GM19043 (cell line): ENCODE measurements at regions not wholly inside any gene's neighbourhood (a gene's known extent, or its start where the extent isn't known, plus 50 kb on each side); places are given as distances from the start of the nearest gene placed in this dataset.

Experiments
- ATAC-seq: cut with Tn5 transposase; IDR thresholded peaks from one replicate; pipeline ENCODE4 v1.9.1; 2021; ENCODE audit warnings: low read depth; ENCODE audit not compliant: unreplicated experiment

DNA sequence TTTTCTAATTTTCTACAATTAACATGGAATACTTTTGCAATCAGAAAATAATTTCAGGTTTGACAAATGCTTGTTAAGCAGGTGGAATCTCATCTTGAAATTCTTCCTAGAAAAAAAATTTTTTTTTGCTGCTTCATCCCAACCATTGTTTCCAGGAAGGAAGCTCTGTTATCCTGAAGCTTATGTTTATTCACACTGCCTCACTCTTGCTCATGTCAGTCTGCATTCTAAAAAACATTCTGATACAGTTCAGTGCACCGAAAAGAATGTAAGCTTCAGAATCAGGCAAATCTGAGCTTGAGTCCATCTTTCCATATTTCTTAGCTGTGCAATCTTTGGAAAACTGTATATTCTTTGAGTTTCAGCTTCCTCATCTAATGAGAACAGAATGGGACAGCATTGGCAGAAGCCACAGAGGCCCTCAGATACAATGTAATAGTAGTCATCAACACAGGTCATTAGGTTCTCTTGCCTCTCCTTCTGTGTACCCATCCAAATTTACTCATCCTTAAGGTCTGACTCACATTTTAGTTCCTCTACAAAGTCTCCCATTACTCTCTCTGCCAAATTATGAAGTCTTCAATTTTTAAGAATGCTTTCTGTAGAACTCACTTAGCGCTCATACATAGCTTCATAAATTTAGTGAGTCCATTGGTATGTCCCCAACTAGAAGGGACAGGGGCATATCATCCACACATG, 881.8 kb upstream of the NR2F2 start:
- ATAC-seq = no peak

DNA sequence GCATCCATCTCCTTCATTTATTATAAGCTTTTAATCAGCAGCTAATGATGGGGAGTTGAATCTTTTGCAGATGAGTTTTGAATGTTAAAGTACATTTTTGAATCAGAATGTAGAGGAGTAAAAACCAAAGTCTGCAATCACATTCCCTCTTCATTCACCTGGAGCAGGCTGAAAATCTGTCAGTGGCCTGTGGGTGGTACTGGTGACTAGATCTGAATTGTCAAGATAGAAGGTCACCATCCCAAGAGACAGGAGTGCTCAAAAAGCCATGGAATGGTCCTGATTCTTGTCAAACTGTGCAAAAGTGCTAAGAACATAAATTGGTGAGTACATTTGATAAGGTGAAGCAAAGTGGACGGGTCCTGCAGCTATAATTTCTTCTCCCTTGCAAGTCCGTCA, 881.3 kb upstream of the NR2F2 start:
- no peak for ATAC-seq

DNA sequence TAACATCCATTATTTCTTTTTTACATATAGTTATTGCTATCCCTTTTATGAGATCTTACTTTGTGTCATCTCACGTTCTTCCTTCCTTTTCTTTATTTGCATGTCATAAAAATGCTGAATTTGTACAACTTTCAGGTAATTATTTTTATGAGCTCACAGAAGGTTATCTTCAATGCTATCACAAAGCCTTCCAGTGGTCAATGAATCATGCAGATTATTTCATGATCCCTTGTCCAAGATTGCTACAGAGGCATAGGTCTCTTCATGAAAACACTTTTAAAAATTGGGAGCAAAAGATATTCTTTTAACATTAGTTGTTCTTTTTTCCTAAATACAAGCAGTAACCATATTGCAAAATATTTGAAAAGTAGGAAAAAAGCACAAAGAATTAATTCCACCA, 880.1 kb upstream of the NR2F2 start:
- ATAC-seq = no peak

DNA sequence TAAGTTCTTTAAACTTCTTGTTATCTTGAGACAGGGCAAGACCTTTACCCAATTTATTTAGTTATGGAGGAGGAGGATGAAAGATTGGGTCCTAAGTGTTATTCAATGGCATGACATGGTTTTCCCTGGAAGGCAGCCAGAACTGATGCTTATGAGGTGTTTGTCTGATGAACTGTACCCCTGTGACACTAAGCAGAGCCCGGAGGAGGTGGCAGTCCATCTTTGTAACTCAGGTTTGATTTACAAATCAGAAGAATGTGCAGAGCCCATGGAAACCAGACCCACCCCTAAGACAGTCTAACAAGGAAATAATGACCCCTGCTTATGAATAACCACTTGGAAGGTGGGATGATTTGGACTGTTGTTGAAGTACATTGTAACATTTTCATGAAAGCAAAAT, 878.6 kb upstream of the NR2F2 start:
- ATAC-seq = no peak

DNA sequence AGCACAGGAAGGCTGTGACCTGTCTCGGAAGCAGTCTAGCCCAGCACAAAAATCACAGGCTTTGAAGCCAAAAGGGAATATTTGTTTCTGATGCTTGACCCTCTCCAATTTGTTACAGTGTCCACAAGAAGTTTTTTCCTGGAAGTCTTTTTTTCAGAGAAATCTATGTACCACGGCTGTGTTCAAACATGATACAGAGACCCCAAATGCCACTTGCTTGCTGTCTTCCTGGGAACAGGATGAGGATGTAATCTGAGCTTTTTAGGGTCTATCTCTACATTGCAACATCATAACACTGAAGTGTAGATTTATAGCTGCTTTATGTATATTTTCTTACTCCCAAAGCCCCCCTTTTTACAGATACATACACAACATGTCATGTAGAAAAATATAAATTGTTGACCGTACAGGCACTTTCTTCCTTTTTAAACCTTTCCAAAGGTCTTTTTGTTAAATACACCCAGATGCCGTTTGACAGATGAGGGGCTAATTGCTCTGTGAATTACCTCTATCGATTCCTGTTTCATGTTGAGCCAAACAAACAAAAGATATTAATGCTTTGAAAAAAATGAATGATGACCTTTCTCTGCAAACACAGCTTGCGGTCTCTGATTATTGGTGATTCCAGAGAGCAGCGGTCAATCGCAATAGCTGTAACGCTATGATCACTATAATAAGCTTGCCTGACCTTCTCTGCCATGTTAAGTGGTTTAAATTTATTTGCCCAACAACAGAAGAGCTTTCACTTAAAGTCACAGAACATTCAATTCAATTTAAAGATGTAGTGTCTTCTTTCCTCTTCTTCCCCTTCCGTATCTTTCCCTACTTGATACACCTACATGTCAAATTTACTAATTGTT, 875.9 kb upstream of the NR2F2 start:
- no peak for ATAC-seq

DNA sequence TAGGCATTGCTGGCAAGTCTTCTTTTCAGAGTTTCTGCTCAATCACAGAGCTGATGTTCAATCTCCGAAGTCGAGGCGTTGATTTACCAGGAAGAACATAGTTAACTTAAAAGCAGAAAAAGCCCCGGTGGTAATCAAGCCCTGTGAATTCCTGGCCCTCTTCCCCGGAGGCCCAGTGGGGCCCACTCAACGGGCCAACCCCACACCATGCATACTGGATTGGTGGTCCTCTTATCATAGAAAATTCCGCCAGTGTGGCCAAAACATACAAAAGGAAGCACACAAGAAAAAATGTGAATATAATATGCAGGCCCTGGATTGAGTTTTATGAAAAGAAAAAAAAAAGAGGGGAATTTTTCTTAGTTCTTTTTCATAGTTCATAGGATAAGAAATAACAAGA, 873.0 kb upstream of the NR2F2 start:
- no peak for ATAC-seq

DNA sequence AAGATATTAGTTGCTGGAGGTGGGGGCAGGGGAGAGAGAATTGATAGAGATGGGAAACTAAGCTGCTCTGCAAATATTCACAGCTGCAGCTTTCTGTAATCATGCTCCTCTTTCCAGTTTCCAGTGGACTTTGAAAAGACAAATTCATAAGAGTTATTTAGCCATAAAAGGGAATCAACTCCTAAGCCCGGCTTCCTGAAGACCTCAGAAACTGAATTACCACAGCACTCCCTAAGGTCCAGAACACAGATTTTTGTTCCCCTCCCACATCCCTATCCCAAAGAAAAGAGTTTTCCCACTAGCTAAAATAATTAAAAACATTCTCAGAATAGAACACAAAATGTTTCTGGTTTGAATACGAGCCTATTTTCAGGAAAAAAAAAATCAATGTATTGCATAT, 871.8 kb upstream of the NR2F2 start:
- no peak for ATAC-seq

DNA sequence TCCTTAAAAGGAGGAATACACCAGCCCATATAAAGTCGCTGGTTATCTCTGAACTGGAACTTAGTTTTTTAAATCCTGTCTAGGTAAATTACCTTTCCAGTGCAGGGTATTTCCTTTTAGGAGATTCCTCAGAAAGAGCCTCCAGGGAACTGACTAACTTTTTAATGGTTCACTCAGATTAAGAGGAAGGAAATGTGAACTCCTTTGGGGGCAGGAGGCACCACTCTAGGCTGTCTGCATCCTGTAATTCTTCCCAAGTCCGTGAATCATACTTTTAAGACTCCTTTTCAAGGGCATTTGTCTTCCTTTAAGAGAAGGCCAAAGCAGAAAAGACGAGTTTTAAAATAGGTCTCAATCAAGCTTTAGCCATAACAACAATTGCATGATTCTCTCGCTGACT, 871.2 kb upstream of the NR2F2 start:
- ATAC-seq = no peak

DNA sequence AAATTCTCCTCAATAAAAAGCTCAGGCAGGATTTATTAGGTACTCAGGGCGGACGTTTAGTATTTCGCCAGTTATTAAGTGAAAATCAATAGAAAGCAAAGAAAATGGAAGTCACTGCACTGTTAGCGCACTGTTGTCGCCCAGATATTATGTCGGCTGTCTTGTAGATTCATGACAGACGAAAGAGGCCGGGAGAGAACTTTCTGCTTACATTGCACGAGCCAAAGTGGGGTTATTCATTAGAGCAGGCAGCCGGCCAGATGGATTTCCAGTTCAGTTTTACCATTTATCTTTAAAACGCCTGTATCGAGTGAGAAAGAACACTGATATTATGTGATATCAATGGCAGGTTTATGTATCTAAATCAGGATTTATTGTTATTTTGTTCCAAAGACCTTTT, 866.0 kb upstream of the NR2F2 start:
- ATAC-seq = no peak

DNA sequence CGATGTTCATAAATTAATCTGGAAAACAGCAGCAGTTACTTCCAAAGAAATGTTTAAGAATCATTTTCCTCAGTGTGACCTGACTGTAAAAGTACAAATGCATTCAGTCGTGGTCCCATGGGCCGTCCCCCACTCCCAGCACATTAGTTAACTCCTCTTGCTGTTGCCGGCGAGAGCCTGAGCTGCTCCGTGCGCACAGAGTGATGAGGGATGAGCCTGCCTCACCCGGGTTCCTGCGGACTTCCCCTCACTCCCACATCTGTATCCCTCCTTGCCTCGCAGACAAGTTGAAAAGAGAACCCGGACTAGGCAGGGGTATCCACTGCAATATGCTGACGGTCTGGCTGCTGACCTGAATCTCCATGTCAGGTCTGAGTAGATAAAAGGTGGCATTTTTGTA, 861.7 kb upstream of the NR2F2 start:
- no peak for ATAC-seq

DNA sequence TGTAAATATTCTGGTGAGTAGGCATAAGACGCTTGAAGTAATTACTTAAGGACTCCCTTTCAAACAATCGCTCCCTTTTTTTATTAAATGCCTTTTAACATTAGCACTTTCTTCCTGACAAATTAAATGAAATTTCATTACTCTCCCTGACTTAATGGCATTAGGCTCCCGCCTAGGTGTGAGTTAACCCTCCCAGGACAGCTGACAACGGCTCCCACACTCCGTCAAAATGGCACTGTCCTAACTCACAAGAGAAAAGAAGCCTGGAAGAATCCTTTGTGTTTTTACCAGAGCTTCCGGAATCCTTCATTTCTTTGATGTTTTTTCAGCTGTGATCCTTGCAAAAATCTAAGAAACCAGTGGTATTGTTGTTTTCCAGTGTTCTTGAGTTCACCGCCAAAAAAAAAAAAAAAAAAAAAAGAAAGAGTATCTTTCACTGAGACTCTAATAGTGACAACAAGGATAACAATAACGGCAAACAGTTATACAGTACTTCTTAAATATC, 861.0 kb upstream of the NR2F2 start:
- ATAC-seq = no peak

DNA sequence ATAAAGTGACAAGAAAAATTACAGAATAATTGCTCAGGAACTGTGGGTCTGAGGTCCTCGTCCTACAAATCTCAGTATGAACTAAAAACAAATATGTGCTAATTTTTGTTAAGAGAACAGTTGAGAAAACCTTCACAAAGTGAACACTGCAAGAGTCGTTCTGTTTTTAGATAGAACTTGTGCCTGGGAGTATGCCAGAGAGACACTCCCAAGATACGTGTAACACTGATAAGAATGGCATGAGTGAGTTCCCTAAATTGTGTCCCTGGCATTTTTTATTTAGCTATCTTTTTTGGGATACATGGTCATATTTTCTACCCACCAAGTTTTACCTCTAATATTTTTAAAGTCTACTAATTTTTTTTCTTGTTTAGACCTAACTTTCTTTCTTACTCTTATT, 860.0 kb upstream of the NR2F2 start:
- no peak for ATAC-seq

DNA sequence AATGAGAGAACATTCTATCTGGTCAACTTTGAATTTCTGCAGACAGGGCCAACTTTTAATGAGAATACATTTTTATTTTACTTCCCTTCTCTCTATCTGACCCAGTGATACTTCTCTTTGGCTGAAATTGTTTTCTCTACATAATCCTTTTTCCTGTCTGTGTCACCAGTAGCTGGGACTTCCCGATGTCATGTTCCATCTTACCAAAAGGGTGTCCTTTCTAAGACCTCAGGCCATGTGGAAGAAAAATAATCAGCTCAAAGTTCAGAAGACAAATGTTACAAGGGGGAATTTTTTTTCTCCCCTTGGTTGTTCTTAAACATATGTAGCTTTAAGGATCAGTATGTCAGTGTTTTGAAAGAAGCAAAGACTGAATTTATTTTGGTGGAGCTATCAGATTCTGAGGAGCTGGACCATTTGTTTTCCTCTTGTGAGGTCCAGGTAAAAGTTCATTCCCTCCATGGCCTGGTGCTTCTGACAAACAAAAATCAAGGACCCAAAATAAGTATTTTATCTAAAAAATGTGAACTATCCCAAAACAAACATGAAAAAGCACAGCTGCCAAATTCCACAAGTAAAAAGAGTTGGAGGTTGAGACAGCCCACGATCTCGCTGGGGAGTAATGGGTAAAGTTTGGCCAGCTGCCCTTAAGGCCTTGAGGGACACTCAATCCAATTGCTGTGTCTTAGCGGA, 859.4 kb upstream of the NR2F2 start:
- no peak for ATAC-seq

DNA sequence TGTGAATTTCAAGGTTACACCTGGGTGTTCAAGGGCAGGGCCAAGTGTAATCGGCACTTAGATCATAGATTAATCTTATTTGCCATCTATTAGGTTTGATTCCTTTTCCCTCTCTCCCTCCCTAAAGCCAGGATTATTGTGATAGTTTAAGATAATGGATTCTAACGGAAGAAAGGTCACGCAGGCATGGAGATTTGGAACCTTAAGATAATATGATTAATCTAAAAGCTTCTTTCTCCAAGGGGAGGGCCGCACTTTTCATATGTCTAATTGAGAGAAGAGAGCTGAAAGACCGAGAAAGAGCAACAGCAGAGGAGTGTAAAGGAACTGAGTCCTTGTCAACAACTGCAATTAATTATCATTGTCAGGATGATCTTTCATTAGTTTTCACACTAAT, 858.8 kb upstream of the NR2F2 start:
- ATAC-seq = no peak

DNA sequence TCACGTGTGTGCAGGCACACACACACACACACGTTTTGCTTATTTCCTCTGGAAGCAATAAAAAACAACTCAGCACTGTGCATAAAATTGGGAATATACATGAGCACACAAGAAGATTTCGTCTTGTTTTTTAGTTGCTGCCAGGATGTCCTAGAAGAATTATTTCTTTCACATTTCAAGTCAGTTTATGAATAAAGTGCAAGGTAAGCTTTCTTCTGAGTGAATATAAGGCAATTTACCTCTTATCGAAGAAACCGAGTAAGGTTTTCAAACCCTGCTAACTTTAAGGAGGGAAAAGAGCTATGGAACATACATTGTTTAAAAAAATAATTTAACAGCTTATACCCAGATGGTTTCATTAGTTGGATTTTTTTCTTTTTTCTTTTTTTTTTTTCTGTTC, 855.4 kb upstream of the NR2F2 start:
- no peak for ATAC-seq

DNA sequence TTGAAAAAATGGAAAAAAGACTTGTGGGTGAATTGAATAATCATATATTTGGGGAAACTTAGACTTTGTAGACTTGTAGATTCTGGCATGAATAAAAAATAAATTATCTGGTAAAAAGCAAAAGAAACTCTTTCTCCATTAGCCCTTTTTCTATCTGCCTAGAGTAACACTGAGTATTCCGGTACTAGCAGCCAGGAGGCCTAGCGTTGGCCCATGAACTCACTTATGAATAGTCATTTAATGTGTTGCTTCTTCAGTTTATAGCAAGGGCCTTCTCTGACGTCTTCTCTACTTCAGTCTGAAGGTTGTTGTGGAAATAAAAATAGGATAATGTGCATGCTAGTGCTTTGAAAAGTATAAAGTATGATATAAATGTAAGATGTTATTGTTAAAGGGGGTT, 851.2 kb upstream of the NR2F2 start:
- no peak for ATAC-seq

DNA sequence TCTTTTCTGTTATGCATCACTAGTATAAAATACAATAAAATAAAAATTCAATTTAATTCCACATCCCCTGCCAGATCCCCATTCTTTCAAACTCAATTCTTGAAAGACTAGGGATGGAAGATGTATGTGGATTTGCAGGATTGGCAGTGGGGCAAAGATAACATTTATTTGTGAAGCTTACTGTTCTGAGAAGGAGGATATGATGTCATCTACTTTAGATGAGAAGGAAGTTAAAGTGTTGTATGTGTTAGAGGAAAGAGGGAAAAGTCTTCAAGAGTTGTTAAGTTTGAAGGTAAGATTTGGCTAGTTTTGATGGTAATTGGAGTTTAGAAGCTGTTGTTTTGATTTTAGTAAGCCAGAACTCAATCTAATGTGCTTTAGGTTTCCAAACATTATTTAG, 845.1 kb upstream of the NR2F2 start:
- ATAC-seq = no peak

DNA sequence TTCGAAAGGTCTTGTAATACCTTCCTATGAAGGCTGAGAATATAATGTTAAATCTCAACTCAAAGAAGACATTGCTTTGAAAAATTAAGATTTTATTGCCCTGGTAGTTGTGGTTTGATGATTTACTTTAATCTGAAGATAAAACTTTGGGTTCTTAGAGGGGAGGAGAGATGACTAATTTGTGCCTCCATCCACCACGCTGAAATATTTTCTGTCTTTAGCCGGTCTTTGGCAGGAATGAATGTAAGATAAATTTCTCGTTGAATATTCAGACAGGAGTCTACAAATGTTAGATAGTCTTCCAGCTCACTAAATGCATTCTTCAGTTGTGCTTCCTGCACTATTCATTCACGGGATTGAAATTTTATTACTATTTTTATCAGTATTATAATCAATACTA, 844.3 kb upstream of the NR2F2 start:
- ATAC-seq = no peak

DNA sequence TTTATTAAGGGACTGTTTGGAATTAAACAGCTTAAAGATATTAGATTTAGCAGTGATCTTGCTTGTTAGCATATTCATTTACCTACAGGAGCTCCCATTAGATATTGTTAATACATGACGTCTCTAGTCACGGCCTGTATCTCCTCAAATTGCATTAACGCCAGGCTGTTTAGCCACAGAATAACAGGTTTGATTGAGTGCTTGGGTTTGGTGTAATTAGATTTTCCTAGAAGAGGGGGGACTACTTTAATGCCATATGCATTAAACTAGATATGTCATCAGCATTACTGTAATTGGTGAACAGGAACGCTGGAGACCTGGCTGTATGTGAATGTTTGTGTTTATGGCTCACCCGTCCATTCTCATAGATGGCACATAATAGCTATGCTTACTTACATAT, 841.4 kb upstream of the NR2F2 start:
- no peak for ATAC-seq

DNA sequence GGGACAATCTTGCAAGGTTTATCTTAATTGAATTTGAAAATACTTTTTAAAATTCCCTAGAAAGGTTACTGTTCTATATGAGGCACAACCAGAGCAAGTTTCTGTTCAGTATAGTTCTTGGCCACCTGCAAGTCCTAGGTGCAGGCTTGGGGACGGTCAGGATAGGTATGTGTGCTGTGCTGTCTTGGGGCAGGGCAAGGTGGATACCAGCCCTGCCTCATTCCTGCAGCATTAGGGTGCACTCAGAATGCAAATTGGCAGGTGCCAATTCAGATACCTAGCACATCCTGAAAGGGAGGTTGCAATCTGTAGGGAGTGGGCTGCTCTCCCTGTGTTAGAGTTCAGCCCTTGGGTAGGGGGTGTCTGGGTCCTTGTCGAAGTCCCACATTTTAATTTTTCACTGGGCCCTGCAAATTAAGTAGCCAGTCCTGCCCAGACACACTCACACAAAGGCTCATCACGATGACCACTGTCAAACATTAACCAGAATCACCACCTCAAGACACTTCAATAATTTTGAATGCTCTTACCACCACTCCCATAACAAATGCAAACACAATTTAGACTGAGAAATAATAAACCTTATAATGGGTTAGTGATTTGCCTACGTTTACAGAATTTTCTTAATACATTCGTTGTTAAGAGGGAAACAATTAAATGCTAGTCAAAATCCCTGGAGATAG, 838.0 kb upstream of the NR2F2 start:
- ATAC-seq = no peak

DNA sequence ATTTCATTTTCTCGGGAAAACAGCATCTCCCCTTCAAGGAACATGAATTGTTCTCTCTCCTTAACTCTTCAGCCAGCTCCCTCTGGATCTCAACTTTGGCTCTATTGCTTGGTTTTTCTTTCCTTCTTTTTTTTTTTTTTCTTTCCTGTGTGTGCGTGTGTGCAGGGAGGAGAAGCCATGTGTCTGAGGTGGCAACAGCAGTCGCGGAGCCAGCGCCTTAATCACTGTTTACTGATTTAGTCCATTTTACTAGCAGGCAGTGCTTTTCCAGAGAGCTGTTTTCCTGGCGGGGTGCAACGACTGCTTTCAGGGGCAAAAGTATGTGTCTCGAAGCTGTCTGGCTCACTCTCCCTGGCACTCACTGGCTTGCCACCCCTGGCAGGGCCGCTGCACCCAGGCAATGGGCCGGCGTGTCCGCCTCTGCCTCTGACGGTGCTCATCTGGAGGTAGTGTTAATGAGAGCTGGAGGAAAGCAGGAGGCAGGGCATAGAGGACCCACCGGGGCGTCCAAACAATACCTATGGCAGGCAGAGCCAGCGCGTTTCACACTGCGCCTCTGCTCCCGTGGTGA, 835.4 kb upstream of the NR2F2 start:
- no peak for ATAC-seq
